GM12891 (cell line): ENCODE measurements at regions not wholly inside any gene's neighbourhood (a gene's known extent, or its start where the extent isn't known, plus 50 kb on each side); places are given as distances from the start of the nearest gene placed in this dataset.

Source experiments
- POLR2A ChIP-seq: IDR thresholded peaks from 2 replicates; pipeline ENCODE4 v1.6.1; 2011; ENCODE audit warnings: low read depth, low read length, control low read depth
- POLR2AphosphoS5 ChIP-seq: IDR thresholded peaks from 2 replicates; pipeline ENCODE4 v1.6.1; 2011; ENCODE audit warnings: low read depth, low read length, control low read depth
- POU2F2 ChIP-seq: IDR thresholded peaks from 2 replicates; pipeline ENCODE4 v1.6.1; 2011; ENCODE audit warnings: low read depth, mild to moderate bottlenecking, control low read depth, low read length, moderate library complexity
- SPI1 ChIP-seq: IDR thresholded peaks from 2 replicates; pipeline ENCODE4 v1.6.1; 2011; ENCODE audit warnings: low read depth, low read length, control low read depth
- TAF1 ChIP-seq: IDR thresholded peaks from 2 replicates; pipeline ENCODE4 v1.6.1; 2011; ENCODE audit warnings: low read depth, low read length, control low read depth

GRCh38 chr2:147482111-147482895 lies 362.5 kb upstream of the ACVR2A start:
- TF ChIP-seq TAF1 (no peak), POLR2AphosphoS5 (no peak), POLR2A (no peak), POU2F2 (no peak), SPI1 (no peak)
